Neural cell (in vitro differentiated cells): ENCODE measurements at regions not wholly inside any gene's neighbourhood (a gene's known extent, or its start where the extent isn't known, plus 50 kb on each side); places are given as distances from the start of the nearest gene placed in this dataset.

Experiments used
- H2AFZ ChIP-seq: fragments of 200-600, 300-800 bp; sonication (generic), shearing (Covaris generic); 2 replicates; pipeline ENCODE4 v1.6.0; 2014; ENCODE audit warnings: low read depth, mild to moderate bottlenecking, antibody characterized with exemption, low read length, moderate library complexity
- H3F3A ChIP-seq: fragments of 200-600 bp; shearing (Covaris generic); 2 replicates; pipeline ENCODE4 v1.6.1; 2016; ENCODE audit warnings: mild to moderate bottlenecking, moderate library complexity, mixed read lengths, antibody characterized with exemption, low read length; ENCODE audit not compliant: insufficient read depth, poor library complexity, severe bottlenecking
- H3K27ac ChIP-seq: fragments of 200-600, 300-800 bp; sonication (generic), shearing (Covaris generic); 2 replicates; pipeline ENCODE4 v1.5.1; 2014; ENCODE audit warnings: mild to moderate bottlenecking, low read length, moderate library complexity
- H3K27me3 ChIP-seq: fragments of 300-800, 200-600 bp; sonication (generic), shearing (Covaris generic); 2 replicates; pipeline ENCODE4 v1.6.0; 2014; ENCODE audit warnings: mild to moderate bottlenecking, low read depth, low read length, moderate library complexity; ENCODE audit not compliant: insufficient read depth
- H3K36me3 ChIP-seq: fragments of 300-800, 200-600 bp; sonication (generic), shearing (Covaris generic); 2 replicates; pipeline ENCODE4 v1.5.1; 2014; ENCODE audit warnings: mild to moderate bottlenecking, antibody characterized with exemption, low read length, moderate library complexity; ENCODE audit not compliant: insufficient read depth
- H3K4me2 ChIP-seq: fragments of 300-800, 200-600 bp; sonication (generic), shearing (Covaris generic); 2 replicates; pipeline ENCODE4 v1.6.0; 2014; ENCODE audit warnings: mild to moderate bottlenecking, low read length
- H3K4me3 ChIP-seq: fragments of 300-800, 200-600 bp; sonication (generic), shearing (Covaris generic); 2 replicates; pipeline ENCODE4 v1.5.1; 2014; ENCODE audit warnings: mild to moderate bottlenecking, low read length, moderate library complexity
- H3K79me2 ChIP-seq: fragments of 200-600 bp; shearing (Covaris generic); replicated peaks from 2 replicates; pipeline ENCODE4 v1.6.0; 2014; ENCODE audit warnings: mild to moderate bottlenecking, low read length, moderate library complexity; ENCODE audit not compliant: insufficient read depth
- H3K9ac ChIP-seq: fragments of 300-800, 200-600 bp; sonication (generic), shearing (Covaris generic); 2 replicates; pipeline ENCODE4 v1.6.1; 2016; ENCODE audit warnings: mild to moderate bottlenecking, low read length, mixed read lengths
- H3K9me2 ChIP-seq: fragments of 200-600 bp; shearing (Covaris generic); 2 replicates; pipeline ENCODE4 v1.6.1; 2016; ENCODE audit warnings: mild to moderate bottlenecking, low read length, mixed read lengths; ENCODE audit not compliant: insufficient read depth
- H3K9me3 ChIP-seq: fragments of 200-600, 300-800 bp; sonication (generic), shearing (Covaris generic); 2 replicates; pipeline ENCODE4 v1.6.1; 2016; ENCODE audit warnings: mild to moderate bottlenecking, mixed run types, low read length, moderate library complexity, mixed read lengths
- H4K20me1 ChIP-seq: fragments of 200-600 bp; shearing (Covaris generic); 2 replicates; pipeline ENCODE4 v1.6.1; 2016; ENCODE audit warnings: mild to moderate bottlenecking, mixed run types; ENCODE audit not compliant: insufficient read depth
- EP300 ChIP-seq: fragments of 450-650 bp; conservative IDR thresholded peaks from 2 replicates; pipeline ENCODE4 v1.6.1; 2014; ENCODE audit warnings: antibody characterized with exemption, mild to moderate bottlenecking, moderate library complexity; ENCODE audit not compliant: poor library complexity, severe bottlenecking
- EZH2 ChIP-seq: fragments of 200-600, 300-800 bp; shearing (Covaris generic), sonication (generic); IDR thresholded peaks from 2 replicates; pipeline ENCODE4 v1.6.1; 2014; ENCODE audit warnings: antibody characterized with exemption, low read length, borderline replicate concordance, mild to moderate bottlenecking; ENCODE audit not compliant: insufficient read depth, poor library complexity, severe bottlenecking
- POLR2AphosphoS5 ChIP-seq: IDR thresholded peaks from 2 replicates; pipeline ENCODE4 v1.6.1; 2012
- RAD21 ChIP-seq: fragments of 450-650 bp; conservative IDR thresholded peaks from 2 replicates; pipeline ENCODE4 v1.6.1; 2014; ENCODE audit warnings: antibody characterized with exemption, mild to moderate bottlenecking, moderate library complexity
- SMC3 ChIP-seq: fragments of 450-650 bp; conservative IDR thresholded peaks from 2 replicates; pipeline ENCODE4 v1.6.1; 2014; ENCODE audit warnings: antibody characterized with exemption, mild to moderate bottlenecking, moderate library complexity; ENCODE audit not compliant: poor library complexity
- TAF1 ChIP-seq: IDR thresholded peaks from 2 replicates; pipeline ENCODE4 v1.6.1; 2012; ENCODE audit warnings: low read depth
- TF ChIP-seq, protein P1 (sequence below): IDR thresholded peaks from 2 replicates; pipeline ENCODE4 v1.6.1; 2012; ENCODE audit warnings: borderline replicate concordance

- no peak overlapping the region for H3K4me2 ChIP-seq
- TF ChIP-seq POLR2AphosphoS5 (no peak), SMC3 (no peak), RAD21 (no peak)
- no peaks in the 10 kb centered on the region for H4K20me1 ChIP-seq
- H3K79me2 ChIP-seq = no peaks in the 10 kb centered on the region
- no peak overlapping the region for H3K4me3 ChIP-seq
- no peaks in the 10 kb centered on the region for H3K9me2 ChIP-seq
- H2AFZ ChIP-seq = no peak overlapping the region
- H3K9ac ChIP-seq = no peak overlapping the region
- no peaks in the 10 kb centered on the region for H3K9me3 ChIP-seq
- no peaks in the 10 kb centered on the region for H3K36me3 ChIP-seq
- H3K27me3 ChIP-seq = no peaks in the 10 kb centered on the region
- no peaks in the 10 kb centered on the region for H3F3A ChIP-seq
- no peak overlapping the region for H3K27ac ChIP-seq
Observed at GRCh38 chr6:133097208-133097607, 143.9 kb upstream of the EYA4 start.

- Histone ChIP-seq H3K27me3 (no peaks in the 10 kb centered on the region), H3K27ac (peak overlapping the region; percentile 69), H3F3A (no peaks in the 10 kb centered on the region), H3K4me2 (peak overlapping the region; percentile 30), H4K20me1 (no peaks in the 10 kb centered on the region), H3K4me3 (peak overlapping the region; percentile 22), H3K36me3 (no peaks in the 10 kb centered on the region), H3K79me2 (no peaks in the 10 kb centered on the region), H2AFZ (no peak overlapping the region), H3K9me3 (no peaks in the 10 kb centered on the region), H3K9ac (no peak overlapping the region), H3K9me2 (no peaks in the 10 kb centered on the region)
- no peak for TF ChIP-seq EZH2
- TF ChIP-seq, protein P1, sequence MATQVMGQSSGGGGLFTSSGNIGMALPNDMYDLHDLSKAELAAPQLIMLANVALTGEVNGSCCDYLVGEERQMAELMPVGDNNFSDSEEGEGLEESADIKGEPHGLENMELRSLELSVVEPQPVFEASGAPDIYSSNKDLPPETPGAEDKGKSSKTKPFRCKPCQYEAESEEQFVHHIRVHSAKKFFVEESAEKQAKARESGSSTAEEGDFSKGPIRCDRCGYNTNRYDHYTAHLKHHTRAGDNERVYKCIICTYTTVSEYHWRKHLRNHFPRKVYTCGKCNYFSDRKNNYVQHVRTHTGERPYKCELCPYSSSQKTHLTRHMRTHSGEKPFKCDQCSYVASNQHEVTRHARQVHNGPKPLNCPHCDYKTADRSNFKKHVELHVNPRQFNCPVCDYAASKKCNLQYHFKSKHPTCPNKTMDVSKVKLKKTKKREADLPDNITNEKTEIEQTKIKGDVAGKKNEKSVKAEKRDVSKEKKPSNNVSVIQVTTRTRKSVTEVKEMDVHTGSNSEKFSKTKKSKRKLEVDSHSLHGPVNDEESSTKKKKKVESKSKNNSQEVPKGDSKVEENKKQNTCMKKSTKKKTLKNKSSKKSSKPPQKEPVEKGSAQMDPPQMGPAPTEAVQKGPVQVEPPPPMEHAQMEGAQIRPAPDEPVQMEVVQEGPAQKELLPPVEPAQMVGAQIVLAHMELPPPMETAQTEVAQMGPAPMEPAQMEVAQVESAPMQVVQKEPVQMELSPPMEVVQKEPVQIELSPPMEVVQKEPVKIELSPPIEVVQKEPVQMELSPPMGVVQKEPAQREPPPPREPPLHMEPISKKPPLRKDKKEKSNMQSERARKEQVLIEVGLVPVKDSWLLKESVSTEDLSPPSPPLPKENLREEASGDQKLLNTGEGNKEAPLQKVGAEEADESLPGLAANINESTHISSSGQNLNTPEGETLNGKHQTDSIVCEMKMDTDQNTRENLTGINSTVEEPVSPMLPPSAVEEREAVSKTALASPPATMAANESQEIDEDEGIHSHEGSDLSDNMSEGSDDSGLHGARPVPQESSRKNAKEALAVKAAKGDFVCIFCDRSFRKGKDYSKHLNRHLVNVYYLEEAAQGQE = peak; percentile 33
- TF ChIP-seq TAF1 = no peak
- no peak for TF ChIP-seq SMC3
- TF ChIP-seq EP300 = peak; percentile 72
- TF ChIP-seq POLR2AphosphoS5 = no peak
Observed at GRCh38 chr6:133099573-133099972, 141.6 kb upstream of the EYA4 start.

GRCh38 chr6:133100865-133101264 is 140.3 kb upstream of the EYA4 start:
- H3K27ac ChIP-seq = no peak overlapping the region
- H3K9me3 ChIP-seq = no peaks in the 10 kb centered on the region
- H3K4me3 ChIP-seq = no peak overlapping the region
- H3K27me3 ChIP-seq = no peaks in the 10 kb centered on the region
- H3K9ac ChIP-seq = no peak overlapping the region
- no peaks in the 10 kb centered on the region for H3K79me2 ChIP-seq
- no peak overlapping the region for H3K4me2 ChIP-seq
- no peaks in the 10 kb centered on the region for H3K9me2 ChIP-seq
- H4K20me1 ChIP-seq = no peaks in the 10 kb centered on the region
- TF ChIP-seq, protein P1 = no peak
- TF ChIP-seq EP300 = no peak
- TF ChIP-seq SMC3 = no peak
- H3F3A ChIP-seq = no peaks in the 10 kb centered on the region
- no peaks in the 10 kb centered on the region for H3K36me3 ChIP-seq
- no peak overlapping the region for H2AFZ ChIP-seq
